Tibial artery (tissue), 4 donors: ENCODE measurements at regions not wholly inside any gene's neighbourhood (a gene's known extent, or its start where the extent isn't known, plus 50 kb on each side); places are given as distances from the start of the nearest gene placed in this dataset.

ENCODE experiments used
- DNase-seq, 2 donors: peaks; one replicate each; pipeline ENCODE4 v3.0.0-alpha.2; 2019
- H3K27ac ChIP-seq, 2 donors: fragments of 200-600 bp; sonication (generic) in 1 of 2; 1 replicate in 1 of 2; 2 replicates in 1 of 2; pipeline ENCODE4 v1.5.1; 2018 to 2019; ENCODE audit warnings: mild to moderate bottlenecking in 1 of 2
- H3K27me3 ChIP-seq, 2 donors: fragments of 200-600 bp; sonication (generic) in 1 of 2; one replicate each; pipeline versions ENCODE4 v1.5.1 to v1.6.0; 2016 to 2019
- H3K36me3 ChIP-seq, 3 donors: fragments of 200-600 bp; sonication (generic) in 2 of 3; one replicate each; pipeline ENCODE4 v1.5.1; 2016 to 2019; ENCODE audit warnings: mild to moderate bottlenecking in 2 of 3
- H3K4me1 ChIP-seq, 4 donors: fragments of 200-600 bp; sonication (generic) in 2 of 4; 1 replicate in 3 of 4; 2 replicates in 1 of 4; pipeline ENCODE4 v1.5.1; 2016 to 2019
- H3K4me3 ChIP-seq, 2 donors: fragments of 200-600 bp; sonication (generic) in 1 of 2; 1 replicate in 1 of 2; 2 replicates in 1 of 2; pipeline ENCODE4 v1.5.1; 2018 to 2019; ENCODE audit warnings: mild to moderate bottlenecking in 2 of 2
- H3K9me3 ChIP-seq, 3 donors: fragments of 200-600 bp; sonication (generic) in 1 of 3; one replicate each; pipeline ENCODE4 v1.5.1; 2016 to 2019
- intact Hi-C: fragments of 100-400 bp; cut with DNase I; formaldehyde crosslinking; loops from one replicate; pipeline ENCODE4 v1.15.0; 2023; ENCODE audit warnings: low total_unique reads
- TF ChIP-seq, protein P1 (sequence below), 2 experiments: fragments of 200-600 bp in 1 of 2; fragments of 450-650 bp in 1 of 2; IDR thresholded peaks; one replicate each; pipeline ENCODE4 v1.5.1; 2017 to 2019; ENCODE audit warnings: antibody characterized with exemption in 2 of 2, mild to moderate bottlenecking in 1 of 2, moderate library complexity in 1 of 2

DNA sequence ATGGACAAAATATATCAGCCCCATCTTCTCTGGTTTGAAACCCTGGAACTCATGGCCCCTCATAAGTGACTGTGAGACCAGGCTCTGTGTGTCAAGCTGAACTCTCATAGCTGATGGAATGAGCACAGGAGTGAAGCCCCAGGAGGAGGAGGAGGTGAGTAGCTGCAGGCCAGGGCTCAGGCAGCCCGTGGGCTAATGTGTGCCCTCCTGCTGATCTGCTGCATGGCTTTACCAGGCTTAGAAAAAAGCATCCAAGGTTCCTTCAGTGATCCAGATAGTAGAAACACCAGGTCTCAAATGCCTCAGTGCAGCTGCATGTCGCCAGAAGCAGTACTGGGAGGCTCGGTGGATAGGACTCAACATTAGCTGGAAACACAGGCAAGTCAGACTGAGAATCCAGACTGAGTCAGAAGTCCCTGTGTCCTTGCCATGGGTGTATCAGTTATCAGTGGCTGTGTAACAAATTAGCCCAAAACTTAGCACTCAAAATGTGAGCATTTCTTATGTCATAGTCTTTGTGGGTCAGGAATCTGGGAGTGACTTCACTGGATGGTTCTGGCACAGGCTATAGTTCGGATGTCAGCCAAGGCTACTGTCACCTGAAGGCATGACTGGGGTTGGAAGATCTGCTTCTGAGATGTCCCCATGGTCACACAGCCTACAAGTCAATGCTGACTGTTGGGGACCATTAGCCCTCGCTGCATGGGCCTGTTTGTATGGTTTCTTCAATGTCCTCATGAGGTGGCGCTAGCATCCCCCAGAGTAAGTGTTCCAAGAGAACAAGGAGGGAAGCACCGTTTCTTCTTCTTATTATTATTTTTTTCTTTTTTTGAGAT is 255.4 kb upstream of the IRF2BP2 start:
- Histone ChIP-seq H3K4me3 (no peak overlapping the region), H3K36me3 (no peaks in the 10 kb centered on the region), H3K27ac (peak overlapping the region in 1 of 2 donors; percentile 17), H3K9me3 (no peaks in the 10 kb centered on the region), H3K4me1 (peaks cover 0 to 46% (median 26%) of the 10 kb centered on the region in 4 donors), H3K27me3 (no peaks in the 10 kb centered on the region)
- peak in 1 of 2 donors; percentile 53 for DNase-seq
- TF ChIP-seq, protein P1, sequence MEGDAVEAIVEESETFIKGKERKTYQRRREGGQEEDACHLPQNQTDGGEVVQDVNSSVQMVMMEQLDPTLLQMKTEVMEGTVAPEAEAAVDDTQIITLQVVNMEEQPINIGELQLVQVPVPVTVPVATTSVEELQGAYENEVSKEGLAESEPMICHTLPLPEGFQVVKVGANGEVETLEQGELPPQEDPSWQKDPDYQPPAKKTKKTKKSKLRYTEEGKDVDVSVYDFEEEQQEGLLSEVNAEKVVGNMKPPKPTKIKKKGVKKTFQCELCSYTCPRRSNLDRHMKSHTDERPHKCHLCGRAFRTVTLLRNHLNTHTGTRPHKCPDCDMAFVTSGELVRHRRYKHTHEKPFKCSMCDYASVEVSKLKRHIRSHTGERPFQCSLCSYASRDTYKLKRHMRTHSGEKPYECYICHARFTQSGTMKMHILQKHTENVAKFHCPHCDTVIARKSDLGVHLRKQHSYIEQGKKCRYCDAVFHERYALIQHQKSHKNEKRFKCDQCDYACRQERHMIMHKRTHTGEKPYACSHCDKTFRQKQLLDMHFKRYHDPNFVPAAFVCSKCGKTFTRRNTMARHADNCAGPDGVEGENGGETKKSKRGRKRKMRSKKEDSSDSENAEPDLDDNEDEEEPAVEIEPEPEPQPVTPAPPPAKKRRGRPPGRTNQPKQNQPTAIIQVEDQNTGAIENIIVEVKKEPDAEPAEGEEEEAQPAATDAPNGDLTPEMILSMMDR (IDR thresholded peaks at IDR 0.05), result no peak
- intact Hi-C loops, result no loop called here

DNA sequence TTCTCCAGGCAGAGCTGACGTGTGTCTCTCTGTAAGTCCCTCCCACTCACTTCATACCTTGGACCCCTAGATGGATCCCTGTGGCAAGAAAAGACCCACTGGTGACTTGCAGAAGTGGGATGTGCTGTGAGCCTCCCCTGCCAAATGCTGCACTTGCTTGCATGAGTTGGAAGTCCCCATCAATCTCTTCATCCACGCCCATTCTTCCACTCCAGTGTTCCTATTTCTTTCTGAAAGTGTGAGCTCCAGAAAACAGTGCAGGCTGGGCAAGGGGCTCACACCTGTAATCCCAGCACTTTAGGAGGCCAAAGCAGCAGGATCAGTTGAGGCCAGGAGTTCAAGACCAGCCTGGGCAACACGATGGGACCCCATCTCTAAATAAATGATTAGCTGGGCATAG is 254.1 kb upstream of the IRF2BP2 start:
- TF ChIP-seq, protein P1 (IDR thresholded peaks at IDR 0.05), result no peak
- no peaks in the 10 kb centered on the region for H3K9me3 ChIP-seq
- H3K4me3 ChIP-seq, result no peak overlapping the region
- H3K27me3 ChIP-seq, result no peaks in the 10 kb centered on the region
- no peaks in the 10 kb centered on the region for H3K36me3 ChIP-seq
- intact Hi-C loops, result no loop called here
- DNase-seq, result peak in 1 of 2 donors; percentile 51
- peaks cover 0 to 37% (median 26%) of the 10 kb centered on the region in 4 donors for H3K4me1 ChIP-seq
- H3K27ac ChIP-seq, result peak overlapping the region; percentile 56 to 73

DNA sequence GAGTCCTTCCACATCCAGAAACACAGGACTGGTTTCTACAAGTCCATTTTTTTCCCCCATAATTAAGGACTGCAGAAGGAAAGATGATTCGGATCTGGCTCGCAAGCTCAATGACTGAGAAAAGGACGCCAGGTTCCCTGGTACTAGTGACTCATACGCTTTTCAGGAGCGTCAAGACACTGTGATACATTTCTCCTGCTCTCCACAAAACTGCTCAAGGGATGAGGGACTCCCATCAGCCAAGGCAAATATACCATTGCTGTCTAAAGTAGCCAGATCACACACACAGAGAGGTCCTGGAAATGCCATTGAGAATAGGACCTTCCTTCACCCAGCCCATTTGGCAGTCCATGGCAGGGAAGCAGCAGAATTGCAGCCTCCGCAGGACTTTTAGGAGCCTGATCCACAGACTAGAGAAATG is 253.6 kb upstream of the IRF2BP2 start:
- H3K4me1 ChIP-seq, result peaks cover 0 to 37% (median 26%) of the 10 kb centered on the region in 4 donors
- H3K27ac ChIP-seq, result peak overlapping the region; percentile 56 to 73
- intact Hi-C loops, result no loop called here
- TF ChIP-seq, protein P1 (IDR thresholded peaks at IDR 0.05), result no peak
- H3K4me3 ChIP-seq, result no peak overlapping the region
- DNase-seq, result no peak
- no peaks in the 10 kb centered on the region for H3K36me3 ChIP-seq
- no peaks in the 10 kb centered on the region for H3K27me3 ChIP-seq
- H3K9me3 ChIP-seq, result no peaks in the 10 kb centered on the region

DNA sequence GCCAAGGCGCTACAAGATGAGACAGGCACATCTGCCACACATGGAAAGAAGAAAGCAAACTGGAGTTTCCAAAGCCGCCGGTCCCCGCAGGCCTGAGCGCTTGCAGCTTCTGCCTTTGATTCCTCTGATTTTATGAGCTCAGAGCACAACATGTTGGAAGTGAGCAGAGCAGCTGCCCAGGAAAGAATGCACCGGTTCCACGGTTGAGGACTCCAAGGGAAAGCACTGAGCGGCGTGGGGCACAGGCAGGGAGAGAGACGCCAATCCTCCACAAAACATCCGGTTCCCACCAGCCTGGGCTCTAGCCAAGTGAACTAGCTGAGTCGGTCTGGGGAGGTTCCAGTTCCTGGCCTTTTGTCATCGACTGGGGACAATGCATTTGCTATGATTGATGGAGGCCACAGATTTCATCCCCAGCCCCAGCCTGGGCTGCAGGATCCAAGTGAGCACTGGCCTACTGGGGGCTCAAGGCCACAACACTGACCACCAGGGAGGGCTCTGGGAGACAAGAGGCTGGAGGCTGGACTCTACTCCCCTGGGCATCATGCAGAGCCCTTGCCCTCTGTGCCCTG is 253.1 kb upstream of the IRF2BP2 start:
- peak; percentile 83 to 89 for DNase-seq
- Histone ChIP-seq H3K27ac (peak overlapping the region; percentile 56 to 73), H3K9me3 (no peaks in the 10 kb centered on the region), H3K27me3 (no peaks in the 10 kb centered on the region), H3K4me3 (peak overlapping the region in 1 of 2 donors; percentile 2), H3K4me1 (peaks cover 0 to 37% (median 26%) of the 10 kb centered on the region in 4 donors), H3K36me3 (no peaks in the 10 kb centered on the region)
- intact Hi-C loops, result no loop called here
- TF ChIP-seq, protein P1 (IDR thresholded peaks at IDR 0.05), result no peak

DNA sequence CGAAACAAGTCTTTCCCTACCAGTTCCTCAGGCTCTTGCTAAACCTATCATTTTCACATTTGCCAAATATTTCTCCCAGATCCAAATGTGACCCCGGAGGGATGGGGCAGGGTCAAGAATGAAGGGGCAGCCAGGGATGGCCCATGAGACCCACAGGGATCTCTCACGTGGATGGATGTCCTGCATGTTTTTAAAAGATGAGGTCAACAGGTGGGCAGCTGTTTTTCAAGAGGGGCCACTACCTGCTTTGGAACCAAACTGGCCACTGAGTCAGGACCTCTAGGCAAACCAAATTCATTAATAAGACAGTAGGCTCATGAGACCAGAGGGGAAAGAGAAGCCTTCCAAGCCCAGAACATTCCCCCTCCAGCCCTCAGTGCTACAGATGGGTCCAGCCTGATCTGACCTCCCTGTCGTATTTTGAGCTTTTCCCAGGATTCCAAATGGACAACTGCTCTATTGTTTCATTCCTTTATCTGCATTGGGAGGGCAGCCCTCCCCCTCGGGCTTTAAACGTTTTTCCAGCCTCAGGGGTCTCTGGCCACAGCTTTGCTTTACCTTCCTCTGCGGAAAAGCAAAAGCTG is 252.5 kb upstream of the IRF2BP2 start:
- DNase-seq, result no peak
- Histone ChIP-seq H3K27ac (peak overlapping the region; percentile 56 to 73), H3K9me3 (no peaks in the 10 kb centered on the region), H3K27me3 (no peaks in the 10 kb centered on the region), H3K36me3 (no peaks in the 10 kb centered on the region), H3K4me1 (peaks cover 0 to 34% (median 24%) of the 10 kb centered on the region in 4 donors), H3K4me3 (peak overlapping the region in 1 of 2 donors; percentile 2)
- TF ChIP-seq, protein P1 (IDR thresholded peaks at IDR 0.05), result no peak
- intact Hi-C loops, result no loop called here
